HG03571 (cell line): ENCODE measurements at regions not wholly inside any gene's neighbourhood (a gene's known extent, or its start where the extent isn't known, plus 50 kb on each side); places are given as distances from the start of the nearest gene placed in this dataset.
"Not testable (repeated sequence)": the region's sequence is repeated elsewhere in the genome, so short reads cannot be mapped to it uniquely, and the experiment has no call there.

Source experiments
- ATAC-seq: cut with Tn5 transposase; IDR thresholded peaks from one replicate; pipeline ENCODE4 v1.9.1; 2021; ENCODE audit not compliant: unreplicated experiment

DNA sequence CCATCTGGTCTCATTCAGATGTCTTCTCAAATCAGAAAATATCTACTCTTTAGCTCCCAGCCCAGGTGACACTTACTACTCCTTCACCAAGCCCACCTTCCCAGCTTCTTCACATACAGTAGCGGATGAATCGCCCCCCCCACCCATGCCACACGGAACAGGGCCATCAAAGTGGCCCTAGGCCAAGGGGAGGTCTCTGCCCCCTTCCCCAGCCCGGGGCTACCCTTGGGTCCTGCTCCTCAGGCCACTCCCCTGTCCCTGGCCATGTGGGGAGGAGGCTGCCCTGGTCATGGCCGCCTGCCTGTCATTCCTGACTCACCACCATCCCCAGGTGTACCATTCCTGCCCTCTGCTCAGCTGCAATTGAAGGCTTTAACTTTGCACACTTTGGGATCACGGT, 142.8 kb downstream of the NECTIN1 start:
- no peak for ATAC-seq

GRCh38 chr11:119585043-119585781, 143.8 kb downstream of the NECTIN1 start:
- ATAC-seq = no peak

- no peak for ATAC-seq
Observed at GRCh38 chr11:119584193-119585042, 144.6 kb downstream of the NECTIN1 start.

GRCh38 chr11:119583585-119583984, 145.4 kb downstream of the NECTIN1 start:
- no peak for ATAC-seq

- not testable (repeated sequence) for ATAC-seq
Observed at GRCh38 chr11:119581396-119581795, 147.6 kb downstream of the NECTIN1 start.

DNA sequence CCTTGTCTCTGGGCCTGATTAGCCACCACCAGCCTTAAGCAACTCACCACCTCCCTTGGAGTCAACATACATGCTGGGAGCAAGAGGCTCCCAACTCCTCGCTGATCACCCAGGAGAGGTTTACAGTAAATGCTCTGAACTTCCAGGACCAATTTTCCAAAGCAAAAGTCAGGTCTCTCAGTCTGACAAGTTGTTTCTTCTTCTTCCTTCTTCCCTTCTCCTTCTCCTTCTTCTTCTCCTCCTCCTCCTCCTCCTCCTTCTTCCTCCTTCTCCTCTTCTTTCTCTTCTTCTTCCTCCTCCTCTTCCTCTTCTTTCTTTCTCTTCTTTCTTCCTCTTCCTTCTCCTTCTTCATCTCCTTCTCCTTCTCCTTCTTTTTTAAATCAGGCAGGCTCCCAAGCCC, 148.2 kb downstream of the NECTIN1 start:
- ATAC-seq = no peak

- no peak for ATAC-seq
Observed at GRCh38 chr11:119580081-119580480, 148.9 kb downstream of the NECTIN1 start.

- no peak for ATAC-seq
Observed at GRCh38 chr11:119578521-119579191, 150.3 kb downstream of the NECTIN1 start.

GRCh38 chr11:119573858-119574257, 150.9 kb upstream of the THY1 start:
- no peak for ATAC-seq

DNA sequence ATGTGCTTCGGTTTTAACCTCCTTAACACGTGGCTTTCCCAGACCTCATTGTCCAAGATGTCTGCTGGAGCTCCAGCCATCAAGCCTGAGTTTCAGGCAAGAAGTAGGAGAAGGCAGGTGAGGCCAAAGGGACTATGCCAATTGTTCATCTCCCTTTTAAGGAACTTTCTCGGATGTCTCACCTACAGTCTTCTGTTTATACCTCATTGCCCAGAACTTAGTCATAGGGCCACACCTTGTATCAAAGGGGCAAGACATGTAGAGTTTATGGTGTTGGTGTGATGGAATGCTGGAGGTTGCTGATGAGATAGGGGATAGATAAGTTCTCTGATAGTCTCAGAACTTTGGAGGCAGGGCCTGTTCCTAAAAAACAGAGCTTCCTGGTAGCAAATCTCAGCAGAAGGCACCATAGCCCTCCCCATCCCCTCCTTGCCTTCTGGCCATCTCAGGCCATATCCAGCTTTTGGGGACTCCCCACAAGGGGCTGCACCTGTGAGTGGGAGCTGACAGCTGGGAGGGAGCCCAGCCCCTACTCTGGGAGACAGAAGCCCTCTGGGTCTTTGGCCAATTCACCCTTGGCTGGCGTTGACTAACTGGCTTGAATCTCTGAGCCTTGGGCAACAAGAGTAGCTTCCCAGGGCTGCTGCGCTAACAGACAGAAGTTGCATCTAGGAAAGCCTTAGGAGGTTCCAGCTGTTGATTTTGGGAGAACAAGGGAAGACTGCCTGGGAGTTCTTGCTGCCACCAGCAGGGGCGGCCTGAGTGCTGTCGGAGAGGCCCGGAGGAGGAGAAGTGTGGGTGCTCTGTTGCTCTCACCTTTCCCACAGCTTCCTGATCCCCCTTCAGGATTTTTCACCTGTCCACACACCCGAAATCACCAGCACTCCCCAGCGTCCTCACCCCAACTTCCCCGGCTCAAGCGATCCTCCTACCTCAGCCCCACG, 149.8 kb upstream of the THY1 start:
- no peak for ATAC-seq

DNA sequence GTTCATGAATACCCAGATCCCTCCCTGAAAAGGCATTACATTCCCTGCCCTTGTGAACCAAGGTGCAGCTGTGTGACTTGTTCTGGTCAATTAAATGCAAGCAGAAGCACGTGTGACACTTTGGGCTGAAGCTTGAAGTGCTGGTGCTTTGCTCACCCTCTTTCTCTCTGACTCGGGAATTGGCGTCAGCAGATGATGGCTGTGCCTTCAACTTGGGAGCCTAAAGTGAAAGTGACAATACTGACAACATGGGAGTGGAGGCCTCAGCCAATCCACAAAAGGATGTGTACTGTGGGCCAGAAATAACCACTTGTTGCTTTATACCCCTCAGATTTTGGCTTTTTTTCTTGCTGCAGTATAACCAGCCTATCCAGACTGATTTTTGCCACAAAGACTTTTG, 148.3 kb upstream of the THY1 start:
- no peak for ATAC-seq

- peak; percentile 52 for ATAC-seq
Observed at GRCh38 chr11:119567688-119568582, 145.0 kb upstream of the THY1 start.

DNA sequence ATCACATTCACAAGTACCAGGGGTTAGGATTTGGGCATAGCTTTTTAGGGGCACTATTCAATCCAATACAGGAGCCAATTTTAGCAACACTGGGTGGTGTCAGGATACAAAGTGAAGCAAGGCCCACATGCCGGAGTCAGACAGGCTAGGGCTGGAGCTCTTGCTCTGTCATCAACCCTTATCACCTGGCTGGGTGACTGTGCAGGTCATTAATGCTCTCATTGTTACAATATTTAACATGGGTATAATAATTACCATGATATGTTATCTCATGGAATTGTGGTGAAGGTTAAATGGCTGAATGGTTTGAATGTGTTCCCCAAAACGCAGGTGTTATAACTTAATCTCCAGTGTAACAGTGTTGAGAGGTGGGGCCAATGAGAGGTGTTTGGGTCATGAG, 143.3 kb upstream of the THY1 start:
- no peak for ATAC-seq

DNA sequence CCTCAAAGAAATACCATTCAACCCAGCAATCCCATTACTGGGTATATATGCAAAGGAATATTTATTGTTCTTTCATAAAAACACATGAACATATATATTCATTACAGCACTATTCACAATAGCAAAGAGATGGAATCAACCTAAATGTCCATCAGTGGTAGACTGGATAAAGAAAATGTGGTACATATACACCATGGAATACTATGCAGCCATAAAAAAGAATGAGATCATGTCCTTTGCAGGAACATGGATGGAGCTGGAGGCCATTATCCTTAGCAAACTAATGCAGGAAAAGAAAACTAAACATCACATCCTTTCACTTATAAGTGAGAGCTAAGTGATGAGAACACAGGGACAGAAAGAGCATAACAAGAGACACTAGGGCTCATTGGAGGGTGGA, 142.7 kb upstream of the THY1 start:
- ATAC-seq = not testable (repeated sequence)

GRCh38 chr11:119560961-119561360, 138.0 kb upstream of the THY1 start:
- ATAC-seq = no peak

DNA sequence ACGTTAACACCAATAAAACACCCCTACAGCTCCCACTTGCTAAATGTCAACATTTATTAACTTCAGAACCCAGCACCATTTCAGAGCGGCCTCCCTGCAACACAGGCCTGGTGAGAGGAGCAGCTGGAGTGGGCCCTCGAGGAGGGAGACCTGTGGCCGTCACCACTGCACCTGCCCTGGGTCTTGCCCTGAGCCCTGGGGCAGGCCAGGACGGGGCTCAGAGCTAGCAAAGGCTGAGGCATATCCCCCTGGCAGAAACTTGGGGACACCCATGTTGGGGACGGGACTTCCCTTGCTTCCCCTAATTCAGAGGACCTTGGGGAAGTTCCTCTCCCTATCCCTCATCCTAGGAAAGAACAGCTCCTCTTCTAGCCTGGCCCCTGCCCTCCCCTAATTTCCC, 137.3 kb upstream of the THY1 start:
- no peak for ATAC-seq

GRCh38 chr11:119552106-119552485, 129.1 kb upstream of the THY1 start:
- no peak for ATAC-seq

DNA sequence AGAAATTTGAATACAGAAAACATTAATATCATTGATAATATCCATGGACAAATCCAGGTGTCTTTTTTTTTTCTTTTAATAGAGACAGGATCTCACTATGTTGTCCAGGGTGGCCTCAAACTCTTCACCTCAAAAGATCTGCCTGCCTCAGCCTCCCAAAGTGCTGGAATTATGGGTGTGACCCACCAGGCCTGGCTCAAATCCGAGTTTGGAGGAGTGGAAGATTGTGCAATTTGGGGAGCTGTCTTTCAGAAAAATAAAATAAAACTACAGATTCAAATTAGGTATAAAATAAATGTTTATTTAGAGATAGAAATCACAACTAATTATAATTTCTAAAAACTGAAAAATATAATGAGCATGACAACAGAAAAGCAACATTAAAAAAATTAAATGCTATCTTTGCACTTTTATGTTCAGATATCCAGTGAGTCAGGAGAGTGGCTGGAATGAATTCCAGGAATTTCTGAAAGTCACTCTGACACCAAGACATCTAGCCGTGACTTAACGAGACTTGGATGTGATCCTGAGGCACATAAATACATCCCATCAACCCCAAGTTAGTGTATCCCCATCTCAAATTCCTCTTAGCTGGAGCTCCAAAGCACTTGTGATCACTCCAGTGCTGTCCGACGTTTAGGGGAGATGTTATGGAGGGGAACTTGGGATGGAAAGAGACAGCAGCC, 128.6 kb upstream of the THY1 start:
- ATAC-seq = no peak
